ENCODE measurements at regions not wholly inside any gene's neighbourhood (a gene's known extent, or its start where the extent isn't known, plus 50 kb on each side); places are given as distances from the start of the nearest gene placed in this dataset.

DNA sequence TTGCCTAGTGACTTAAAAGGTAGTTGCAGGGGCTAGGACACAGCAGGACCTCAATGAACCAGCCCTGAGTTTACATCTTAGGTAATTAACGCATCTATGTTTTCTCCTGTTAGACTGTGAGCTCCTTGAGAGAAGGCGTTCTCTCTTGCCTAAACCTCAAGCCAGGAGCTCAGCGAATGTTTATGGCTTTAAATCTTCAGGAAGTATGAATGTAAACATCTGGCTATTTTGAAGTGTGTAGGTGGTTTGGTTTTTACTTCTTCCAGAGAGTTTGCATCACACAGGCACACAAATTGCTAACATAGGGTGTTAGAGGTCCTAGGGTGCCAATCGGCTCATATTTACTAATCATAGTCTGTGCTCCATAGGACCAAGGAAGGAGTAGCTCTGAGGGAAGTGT, 387.7 kb upstream of the ZNF507 start:
- TF ChIP-seq, protein P1, sequence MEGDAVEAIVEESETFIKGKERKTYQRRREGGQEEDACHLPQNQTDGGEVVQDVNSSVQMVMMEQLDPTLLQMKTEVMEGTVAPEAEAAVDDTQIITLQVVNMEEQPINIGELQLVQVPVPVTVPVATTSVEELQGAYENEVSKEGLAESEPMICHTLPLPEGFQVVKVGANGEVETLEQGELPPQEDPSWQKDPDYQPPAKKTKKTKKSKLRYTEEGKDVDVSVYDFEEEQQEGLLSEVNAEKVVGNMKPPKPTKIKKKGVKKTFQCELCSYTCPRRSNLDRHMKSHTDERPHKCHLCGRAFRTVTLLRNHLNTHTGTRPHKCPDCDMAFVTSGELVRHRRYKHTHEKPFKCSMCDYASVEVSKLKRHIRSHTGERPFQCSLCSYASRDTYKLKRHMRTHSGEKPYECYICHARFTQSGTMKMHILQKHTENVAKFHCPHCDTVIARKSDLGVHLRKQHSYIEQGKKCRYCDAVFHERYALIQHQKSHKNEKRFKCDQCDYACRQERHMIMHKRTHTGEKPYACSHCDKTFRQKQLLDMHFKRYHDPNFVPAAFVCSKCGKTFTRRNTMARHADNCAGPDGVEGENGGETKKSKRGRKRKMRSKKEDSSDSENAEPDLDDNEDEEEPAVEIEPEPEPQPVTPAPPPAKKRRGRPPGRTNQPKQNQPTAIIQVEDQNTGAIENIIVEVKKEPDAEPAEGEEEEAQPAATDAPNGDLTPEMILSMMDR (IDR thresholded peaks at IDR 0.05; ENCODE audit: low read depth, low read length), result no peak
- no peak for TF ChIP-seq EZH2phosphoT487 (IDR thresholded peaks at IDR 0.05; ENCODE audit: low read depth)

Measured in OCI-LY3 (cell line).